SK-N-SH treated with all-trans-retinoic acid at 6 μM for 48 hours (cell line): ENCODE measurements at regions not wholly inside any gene's neighbourhood (a gene's known extent, or its start where the extent isn't known, plus 50 kb on each side); places are given as distances from the start of the nearest gene placed in this dataset.

Experiments
- ARNTL ChIP-seq: fragments of 450-650 bp; formaldehyde crosslinking; IDR thresholded peaks from 2 replicates; pipeline ENCODE4 v1.5.0; 2020; ENCODE audit warnings: low read depth, mild to moderate bottlenecking, moderate library complexity, borderline replicate concordance
- BACH2 ChIP-seq: fragments of 250-450 bp; sonication (Bioruptor Pico); IDR thresholded peaks from 2 replicates; pipeline ENCODE4 v1.9.0; 2021; ENCODE audit warnings: mild to moderate bottlenecking, borderline replicate concordance
- OSR1 ChIP-seq: fragments of 250-450 bp; sonication (Bioruptor Pico); IDR thresholded peaks from 2 replicates; pipeline ENCODE4 v1.8.0; 2022; ENCODE audit warnings: moderate library complexity, mild to moderate bottlenecking, inconsistent platforms
- PPARA ChIP-seq: fragments of 250-450 bp; sonication (Bioruptor Pico); IDR thresholded peaks from 2 replicates; pipeline ENCODE4 v1.5.0; 2020; ENCODE audit warnings: mild to moderate bottlenecking, borderline replicate concordance
- RARB ChIP-seq: fragments of 250-450 bp; sonication (Bioruptor Pico); IDR thresholded peaks from 2 replicates; pipeline ENCODE4 v1.8.0; 2021; ENCODE audit warnings: mild to moderate bottlenecking, moderate library complexity
- SNAI2 ChIP-seq: fragments of 250-450 bp; sonication (Bioruptor Pico); IDR thresholded peaks from 2 replicates; pipeline ENCODE4 v1.5.0; 2020; ENCODE audit warnings: mild to moderate bottlenecking, moderate library complexity
- TCF4 ChIP-seq: fragments of 250-450 bp; sonication (Bioruptor Pico); IDR thresholded peaks from 2 replicates; pipeline ENCODE4 v1.8.0; 2021; ENCODE audit warnings: mild to moderate bottlenecking, moderate library complexity, borderline replicate concordance
- TOX ChIP-seq: fragments of 250-450 bp; sonication (Bioruptor Pico); IDR thresholded peaks from 2 replicates; pipeline ENCODE4 v1.8.0; 2021; ENCODE audit warnings: mild to moderate bottlenecking, moderate library complexity, borderline replicate concordance
- ZFP3 ChIP-seq: fragments of 250-450 bp; sonication (Bioruptor Pico); IDR thresholded peaks from 2 replicates; pipeline ENCODE4 v1.5.0; 2020; ENCODE audit warnings: mild to moderate bottlenecking, moderate library complexity
- ZFP30 ChIP-seq: fragments of 450-650 bp; formaldehyde crosslinking; IDR thresholded peaks from 2 replicates; pipeline ENCODE4 v1.5.0; 2022; ENCODE audit warnings: mild to moderate bottlenecking, moderate library complexity
- ZNF565 ChIP-seq: fragments of 450-650 bp; formaldehyde crosslinking; conservative IDR thresholded peaks from 2 replicates; pipeline ENCODE4 v1.5.0; 2020; ENCODE audit warnings: low read depth, mild to moderate bottlenecking, moderate library complexity
- TF ChIP-seq, protein P1 (sequence below): fragments of 250-450 bp; sonication (Bioruptor Pico); IDR thresholded peaks from 2 replicates; pipeline ENCODE4 v1.8.0; 2020; ENCODE audit warnings: mild to moderate bottlenecking, moderate library complexity, borderline replicate concordance
- TF ChIP-seq, protein P2 (sequence below): fragments of 250-450 bp; sonication (Bioruptor Pico); IDR thresholded peaks from 2 replicates; pipeline ENCODE4 v1.5.1; 2021; ENCODE audit warnings: mild to moderate bottlenecking, moderate library complexity

DNA sequence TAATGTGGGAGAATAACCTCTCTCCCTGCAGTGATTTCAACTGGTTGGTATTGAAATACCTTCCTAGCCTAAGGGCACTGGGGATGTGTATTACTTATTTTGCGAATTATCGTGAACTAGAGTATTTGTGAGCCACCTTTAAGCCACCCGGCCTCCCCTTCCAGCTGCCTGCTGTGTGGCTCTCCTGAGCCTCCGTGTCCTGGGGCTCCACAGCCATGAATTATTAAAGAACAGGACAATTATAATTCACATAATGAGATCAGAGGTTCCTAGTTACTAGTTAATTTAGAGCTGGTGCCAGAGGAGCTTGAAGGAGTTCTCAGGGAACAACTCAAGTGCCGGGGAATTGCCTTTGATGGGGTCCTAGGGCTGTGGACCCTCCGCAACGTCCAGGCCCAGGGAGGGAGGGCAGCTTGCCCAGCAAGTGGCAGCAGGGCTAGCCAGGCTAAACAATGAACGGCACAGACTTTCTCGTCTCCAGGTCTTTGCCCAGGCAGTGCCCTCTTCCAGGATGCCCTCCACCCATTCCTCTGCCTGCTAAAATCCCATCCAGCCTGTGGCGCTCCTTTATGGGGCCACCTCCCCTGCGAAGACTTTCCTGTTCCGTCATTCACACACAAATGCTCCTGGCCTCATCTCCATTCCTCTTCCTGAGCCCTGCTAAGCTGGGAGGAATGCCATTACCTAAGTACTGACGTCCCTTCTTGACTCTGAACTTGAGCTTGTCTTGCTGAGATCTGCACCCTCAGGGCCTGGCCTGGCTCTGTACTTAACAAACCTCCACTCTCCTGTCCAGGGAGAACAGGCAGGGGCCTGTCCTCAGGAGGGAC, 91.5 kb downstream of the RTL6 start:
- TF ChIP-seq TOX (no peak), ZFP30 (CRISPR knock-in tag) (no peak), OSR1 (CRISPR knock-in tag) (no peak), PPARA (CRISPR knock-in tag) (no peak), BACH2 (CRISPR knock-in tag) (no peak), TCF4 (CRISPR knock-in tag) (no peak), SNAI2 (CRISPR knock-in tag) (no peak), ZFP3 (CRISPR knock-in tag) (no peak), RARB (no peak), ZNF565 (CRISPR knock-in tag) (no peak), ARNTL (CRISPR knock-in tag) (no peak)
- TF ChIP-seq, protein P1, sequence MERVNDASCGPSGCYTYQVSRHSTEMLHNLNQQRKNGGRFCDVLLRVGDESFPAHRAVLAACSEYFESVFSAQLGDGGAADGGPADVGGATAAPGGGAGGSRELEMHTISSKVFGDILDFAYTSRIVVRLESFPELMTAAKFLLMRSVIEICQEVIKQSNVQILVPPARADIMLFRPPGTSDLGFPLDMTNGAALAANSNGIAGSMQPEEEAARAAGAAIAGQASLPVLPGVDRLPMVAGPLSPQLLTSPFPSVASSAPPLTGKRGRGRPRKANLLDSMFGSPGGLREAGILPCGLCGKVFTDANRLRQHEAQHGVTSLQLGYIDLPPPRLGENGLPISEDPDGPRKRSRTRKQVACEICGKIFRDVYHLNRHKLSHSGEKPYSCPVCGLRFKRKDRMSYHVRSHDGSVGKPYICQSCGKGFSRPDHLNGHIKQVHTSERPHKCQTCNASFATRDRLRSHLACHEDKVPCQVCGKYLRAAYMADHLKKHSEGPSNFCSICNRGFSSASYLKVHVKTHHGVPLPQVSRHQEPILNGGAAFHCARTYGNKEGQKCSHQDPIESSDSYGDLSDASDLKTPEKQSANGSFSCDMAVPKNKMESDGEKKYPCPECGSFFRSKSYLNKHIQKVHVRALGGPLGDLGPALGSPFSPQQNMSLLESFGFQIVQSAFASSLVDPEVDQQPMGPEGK (CRISPR knock-in tag) = no peak
- TF ChIP-seq, protein P2, sequence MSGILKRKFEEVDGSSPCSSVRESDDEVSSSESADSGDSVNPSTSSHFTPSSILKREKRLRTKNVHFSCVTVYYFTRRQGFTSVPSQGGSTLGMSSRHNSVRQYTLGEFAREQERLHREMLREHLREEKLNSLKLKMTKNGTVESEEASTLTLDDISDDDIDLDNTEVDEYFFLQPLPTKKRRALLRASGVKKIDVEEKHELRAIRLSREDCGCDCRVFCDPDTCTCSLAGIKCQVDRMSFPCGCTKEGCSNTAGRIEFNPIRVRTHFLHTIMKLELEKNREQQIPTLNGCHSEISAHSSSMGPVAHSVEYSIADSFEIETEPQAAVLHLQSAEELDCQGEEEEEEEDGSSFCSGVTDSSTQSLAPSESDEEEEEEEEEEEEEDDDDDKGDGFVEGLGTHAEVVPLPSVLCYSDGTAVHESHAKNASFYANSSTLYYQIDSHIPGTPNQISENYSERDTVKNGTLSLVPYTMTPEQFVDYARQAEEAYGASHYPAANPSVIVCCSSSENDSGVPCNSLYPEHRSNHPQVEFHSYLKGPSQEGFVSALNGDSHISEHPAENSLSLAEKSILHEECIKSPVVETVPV = no peak
